ENCODE measurements at regions not wholly inside any gene's neighbourhood (a gene's known extent, or its start where the extent isn't known, plus 50 kb on each side); places are given as distances from the start of the nearest gene placed in this dataset.

DNA sequence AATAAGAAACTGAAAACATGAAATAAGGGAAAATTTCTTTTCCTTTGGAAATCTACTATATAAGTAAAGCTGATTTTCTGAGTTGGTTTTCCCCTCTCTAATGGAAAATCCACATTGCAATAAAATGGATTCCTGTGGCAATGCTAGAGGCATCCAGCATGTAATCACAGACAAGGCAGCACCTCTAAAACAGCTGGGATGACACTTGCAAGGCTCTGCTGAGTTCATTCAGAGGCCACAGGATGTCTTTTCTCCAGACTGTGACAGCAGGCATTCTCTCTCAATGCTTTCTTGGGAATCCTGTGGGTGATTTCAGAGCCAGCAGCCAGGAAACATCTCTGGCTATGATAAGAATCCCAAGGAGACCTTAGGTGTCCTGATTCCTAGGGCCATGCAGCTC lies 201.3 kb upstream of the BLID start:
- Histone ChIP-seq H4K20me1 (ENCODE audit: insufficient read depth, low read length, poor library complexity, severe bottlenecking) (no peaks in the 10 kb centered on the region), H3K9me2 (replicated peaks; ENCODE audit: low read depth, low read length) (no peaks in the 10 kb centered on the region), H3K9ac (ENCODE audit: low read depth, low read length, poor library complexity, severe bottlenecking) (no peak overlapping the region), H3K9me3 (ENCODE audit: insufficient read depth, low read depth, low read length) (no peaks in the 10 kb centered on the region), H2AFZ (ENCODE audit: low read length) (no peak overlapping the region), H3K4me2 (ENCODE audit: low read depth, low read length, poor library complexity, severe bottlenecking) (no peak overlapping the region), H3K36me3 (ENCODE audit: insufficient read depth, low read length) (no peaks in the 10 kb centered on the region), H3F3A (ENCODE audit: low read depth) (no peaks in the 10 kb centered on the region), H3K4me3 (ENCODE audit: low read length, poor library complexity, severe bottlenecking) (no peak overlapping the region), H3K79me2 (ENCODE audit: insufficient read depth, low read length) (no peaks in the 10 kb centered on the region), H3K4me1 (ENCODE audit: insufficient read depth, low read length, poor library complexity, severe bottlenecking) (peaks cover 5% of the 10 kb centered on the region), H3K27me3 (ENCODE audit: insufficient read depth, low read length, poor library complexity, severe bottlenecking) (no peaks in the 10 kb centered on the region)
- TF ChIP-seq, protein P1, sequence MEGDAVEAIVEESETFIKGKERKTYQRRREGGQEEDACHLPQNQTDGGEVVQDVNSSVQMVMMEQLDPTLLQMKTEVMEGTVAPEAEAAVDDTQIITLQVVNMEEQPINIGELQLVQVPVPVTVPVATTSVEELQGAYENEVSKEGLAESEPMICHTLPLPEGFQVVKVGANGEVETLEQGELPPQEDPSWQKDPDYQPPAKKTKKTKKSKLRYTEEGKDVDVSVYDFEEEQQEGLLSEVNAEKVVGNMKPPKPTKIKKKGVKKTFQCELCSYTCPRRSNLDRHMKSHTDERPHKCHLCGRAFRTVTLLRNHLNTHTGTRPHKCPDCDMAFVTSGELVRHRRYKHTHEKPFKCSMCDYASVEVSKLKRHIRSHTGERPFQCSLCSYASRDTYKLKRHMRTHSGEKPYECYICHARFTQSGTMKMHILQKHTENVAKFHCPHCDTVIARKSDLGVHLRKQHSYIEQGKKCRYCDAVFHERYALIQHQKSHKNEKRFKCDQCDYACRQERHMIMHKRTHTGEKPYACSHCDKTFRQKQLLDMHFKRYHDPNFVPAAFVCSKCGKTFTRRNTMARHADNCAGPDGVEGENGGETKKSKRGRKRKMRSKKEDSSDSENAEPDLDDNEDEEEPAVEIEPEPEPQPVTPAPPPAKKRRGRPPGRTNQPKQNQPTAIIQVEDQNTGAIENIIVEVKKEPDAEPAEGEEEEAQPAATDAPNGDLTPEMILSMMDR (conservative IDR thresholded peaks at IDR 0.05; ENCODE audit: low read length), result no peak
- no peak for TF ChIP-seq EZH2phosphoT487 (IDR thresholded peaks at IDR 0.05; ENCODE audit: borderline replicate concordance)

- Histone ChIP-seq H3K9ac (ENCODE audit: low read depth, low read length, poor library complexity, severe bottlenecking) (no peak overlapping the region), H3F3A (ENCODE audit: low read depth) (no peaks in the 10 kb centered on the region), H3K27me3 (ENCODE audit: insufficient read depth, low read length, poor library complexity, severe bottlenecking) (no peaks in the 10 kb centered on the region), H3K4me2 (ENCODE audit: low read depth, low read length, poor library complexity, severe bottlenecking) (no peak overlapping the region), H3K36me3 (ENCODE audit: insufficient read depth, low read length) (no peaks in the 10 kb centered on the region), H3K4me1 (ENCODE audit: insufficient read depth, low read length, poor library complexity, severe bottlenecking) (no peaks in the 10 kb centered on the region), H3K9me3 (ENCODE audit: insufficient read depth, low read depth, low read length) (no peaks in the 10 kb centered on the region), H3K4me3 (ENCODE audit: low read length, poor library complexity, severe bottlenecking) (no peak overlapping the region), H3K9me2 (replicated peaks; ENCODE audit: low read depth, low read length) (no peaks in the 10 kb centered on the region), H2AFZ (ENCODE audit: low read length) (no peak overlapping the region), H4K20me1 (ENCODE audit: insufficient read depth, low read length, poor library complexity, severe bottlenecking) (no peaks in the 10 kb centered on the region), H3K79me2 (ENCODE audit: insufficient read depth, low read length) (no peaks in the 10 kb centered on the region)
- TF ChIP-seq EZH2phosphoT487 (IDR thresholded peaks at IDR 0.05; ENCODE audit: borderline replicate concordance), result no peak
- TF ChIP-seq, protein P1 (conservative IDR thresholded peaks at IDR 0.05; ENCODE audit: low read length), result no peak
Observed at GRCh38 chr11:122313581-122313980, 197.6 kb upstream of the BLID start.

DNA sequence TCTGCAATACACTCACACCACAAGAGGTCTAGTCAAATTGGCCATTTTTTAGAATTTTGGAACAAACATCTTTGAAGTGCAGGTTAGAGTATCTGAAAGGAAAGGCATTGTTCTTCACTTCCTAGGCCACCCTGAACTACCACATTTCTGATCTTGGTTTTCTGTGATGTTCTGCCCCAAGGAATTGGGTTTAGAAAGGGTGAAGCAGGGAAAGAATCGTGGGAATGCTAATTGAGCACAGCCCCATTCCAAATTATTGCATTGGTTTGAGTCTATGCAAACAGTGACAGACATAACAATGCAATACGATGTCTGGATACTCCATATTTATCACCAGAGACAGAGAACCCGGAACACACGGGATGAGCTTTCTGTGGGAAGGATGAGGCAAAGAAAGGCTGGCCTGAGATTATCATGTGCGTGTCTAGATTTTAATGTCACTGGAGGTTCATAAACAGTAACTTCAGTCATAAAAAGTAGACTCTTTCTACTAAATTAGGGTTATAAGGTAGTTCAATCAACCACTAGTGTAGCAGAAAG lies 195.3 kb upstream of the BLID start:
- TF ChIP-seq, protein P1 (conservative IDR thresholded peaks at IDR 0.05; ENCODE audit: low read length), result no peak
- no peak for TF ChIP-seq EZH2phosphoT487 (IDR thresholded peaks at IDR 0.05; ENCODE audit: borderline replicate concordance)

More for the DNA sequence above, 195.3 kb upstream of the BLID start:
- Histone ChIP-seq H3K36me3 (ENCODE audit: insufficient read depth, low read length) (no peaks in the 10 kb centered on the region), H3K4me2 (ENCODE audit: low read depth, low read length, poor library complexity, severe bottlenecking) (no peak overlapping the region), H2AFZ (ENCODE audit: low read length) (no peak overlapping the region), H3K9me2 (replicated peaks; ENCODE audit: low read depth, low read length) (no peaks in the 10 kb centered on the region), H3K4me1 (ENCODE audit: insufficient read depth, low read length, poor library complexity, severe bottlenecking) (no peaks in the 10 kb centered on the region), H3K9me3 (ENCODE audit: insufficient read depth, low read depth, low read length) (no peaks in the 10 kb centered on the region), H3K4me3 (ENCODE audit: low read length, poor library complexity, severe bottlenecking) (no peak overlapping the region), H3F3A (ENCODE audit: low read depth) (no peaks in the 10 kb centered on the region), H3K9ac (ENCODE audit: low read depth, low read length, poor library complexity, severe bottlenecking) (no peak overlapping the region), H3K79me2 (ENCODE audit: insufficient read depth, low read length) (no peaks in the 10 kb centered on the region), H3K27me3 (ENCODE audit: insufficient read depth, low read length, poor library complexity, severe bottlenecking) (no peaks in the 10 kb centered on the region), H4K20me1 (ENCODE audit: insufficient read depth, low read length, poor library complexity, severe bottlenecking) (no peaks in the 10 kb centered on the region)

Measured in Loucy (cell line).